ENCODE measurements at regions not wholly inside any gene's neighbourhood (a gene's known extent, or its start where the extent isn't known, plus 50 kb on each side); places are given as distances from the start of the nearest gene placed in this dataset.

DNA sequence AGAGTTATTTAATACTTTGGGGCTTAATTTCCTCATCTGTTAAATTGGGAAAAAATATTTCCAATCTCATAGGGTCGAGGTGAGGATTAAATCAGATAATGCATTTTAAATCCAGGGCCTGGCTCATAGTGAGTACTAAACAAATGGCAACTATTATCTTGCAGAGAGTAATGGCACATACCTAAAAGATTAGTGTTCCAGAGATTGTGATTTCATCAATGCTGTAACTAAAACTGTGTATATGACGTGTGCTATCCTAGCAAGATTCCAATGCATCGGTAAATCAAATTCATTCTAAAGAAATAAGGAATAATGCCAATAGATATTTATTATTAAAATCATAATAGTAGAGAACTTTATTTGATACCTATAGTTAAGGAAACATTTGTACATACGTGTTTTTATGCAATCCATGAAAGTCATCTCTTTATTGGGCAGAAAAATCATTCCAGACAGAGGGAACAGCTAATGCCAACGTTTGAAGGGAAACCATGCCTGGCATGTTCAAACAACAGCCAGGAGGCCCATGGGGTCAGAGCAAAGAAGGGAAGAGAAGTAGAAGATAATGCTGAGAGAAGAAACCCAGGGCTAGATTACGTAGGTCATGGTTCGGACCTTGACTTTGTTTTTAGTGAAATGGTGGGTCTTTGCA, 174.8 kb upstream of the AGR3 start:
- ChIA-PET CTCF (interaction anchor here (1.7 kb wide), 1 partner anchor 47 kb away, joined by 7 read pairs; no protein-coding TSS in a partner anchor), POLR2A (no interaction called here)
- DNase-seq (ENCODE audit: extremely low spot score), result no peak
- no peak for TF ChIP-seq CTCF (IDR thresholded peaks at IDR 0.05; ENCODE audit: control extremely low read depth, extremely low read depth, low read depth, missing control alignments)

DNA sequence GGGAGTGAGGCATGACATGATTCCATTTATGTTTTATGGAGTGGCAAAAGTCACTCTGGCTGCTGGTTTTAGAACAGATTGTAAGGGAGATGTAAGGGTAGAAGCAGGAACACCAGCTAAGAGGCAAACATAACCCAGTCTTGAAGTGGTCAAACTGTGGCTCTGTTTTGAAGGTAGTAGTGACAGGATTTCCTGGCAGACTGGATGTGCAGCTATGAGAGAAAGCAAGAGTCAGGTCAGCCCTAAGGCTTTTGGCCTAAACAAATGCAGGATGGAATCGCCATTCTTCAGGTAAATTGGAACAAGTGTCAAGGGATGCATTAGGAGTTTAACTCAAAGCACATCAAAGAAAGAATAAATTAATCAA, 175.3 kb upstream of the AGR3 start:
- ChIA-PET CTCF (interaction anchor here (1.6 to 1.7 kb wide), 2 partner anchors 48 to 74 kb away, joined by 4 to 7 read pairs; no protein-coding TSS in a partner anchor), POLR2A (no interaction called here)
- no peak for TF ChIP-seq CTCF (IDR thresholded peaks at IDR 0.05; ENCODE audit: control extremely low read depth, extremely low read depth, low read depth, missing control alignments)
- no peak for DNase-seq (ENCODE audit: extremely low spot score)

DNA sequence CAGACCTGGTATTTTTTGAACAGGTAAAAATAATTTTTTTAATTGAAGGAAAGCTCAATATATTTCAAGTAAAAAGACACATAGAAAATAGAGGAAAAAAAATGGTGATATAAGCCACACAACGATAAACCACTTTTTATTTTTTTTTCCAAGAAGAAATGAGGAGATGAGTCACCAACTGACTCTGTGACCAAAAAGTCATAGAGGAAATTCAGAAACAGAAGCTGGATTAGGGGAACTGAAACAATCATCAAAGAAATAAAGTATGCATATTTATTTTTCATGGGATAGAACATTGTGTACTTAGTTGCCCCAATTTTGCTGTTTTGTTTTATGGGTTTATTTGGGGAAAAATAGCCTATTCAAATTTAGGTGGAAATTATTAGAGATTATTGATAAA, 176.8 kb upstream of the AGR3 start:
- ChIA-PET CTCF (interaction anchor here (1.0 to 1.7 kb wide), 3 partner anchors 13 to 76 kb away, joined by 3 to 7 read pairs (median 4); no protein-coding TSS in a partner anchor), POLR2A (no interaction called here)
- DNase-seq (ENCODE audit: extremely low spot score), result no peak
- no peak for TF ChIP-seq CTCF (IDR thresholded peaks at IDR 0.05; ENCODE audit: control extremely low read depth, extremely low read depth, low read depth, missing control alignments)

DNA sequence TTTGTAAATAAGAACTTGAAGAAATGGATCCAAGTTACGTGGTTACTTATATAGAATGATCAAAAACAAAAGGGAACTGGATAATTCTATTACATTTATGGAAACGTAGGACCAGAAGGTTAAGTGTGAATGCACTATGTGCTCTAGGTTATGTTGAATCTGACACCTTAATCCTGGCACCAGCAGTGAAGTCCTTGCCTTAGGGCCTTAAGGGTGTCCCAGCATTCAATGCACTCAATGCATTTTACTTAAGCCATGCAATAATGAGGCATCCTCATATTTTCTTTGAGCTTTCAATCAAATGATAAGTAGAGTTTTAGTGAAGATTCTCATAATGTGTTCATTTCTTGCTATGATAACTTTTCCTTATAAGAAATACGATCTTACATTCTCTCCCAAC, 178.3 kb upstream of the AGR3 start:
- DNase-seq (ENCODE audit: extremely low spot score), result no peak
- CTCF ChIA-PET, result no interaction called here
- TF ChIP-seq CTCF (IDR thresholded peaks at IDR 0.05; ENCODE audit: control extremely low read depth, extremely low read depth, low read depth, missing control alignments), result no peak
- POLR2A ChIA-PET, result no interaction called here

DNA sequence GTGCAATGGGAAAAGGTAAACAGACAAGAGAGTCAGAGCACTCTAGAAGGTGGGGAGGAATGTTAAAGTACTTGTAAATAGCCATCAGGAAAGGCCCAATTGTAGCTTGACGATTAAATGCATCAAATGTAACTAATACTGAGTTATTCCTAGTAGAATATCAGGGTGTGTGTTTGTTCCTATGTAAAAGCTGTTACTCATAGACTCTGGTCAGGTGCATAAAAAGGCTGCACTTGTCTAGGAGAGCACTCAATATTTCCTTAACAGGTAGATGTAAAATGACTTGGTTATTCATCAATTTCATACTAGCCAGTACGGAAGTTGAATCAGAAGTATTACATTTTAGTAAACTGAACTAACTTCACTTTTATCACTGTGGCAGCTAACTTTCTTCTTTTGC, 179.7 kb upstream of the AGR3 start:
- no peak for TF ChIP-seq CTCF (IDR thresholded peaks at IDR 0.05; ENCODE audit: control extremely low read depth, extremely low read depth, low read depth, missing control alignments)
- CTCF ChIA-PET, result interaction anchor here (1.2 to 2.1 kb wide), 4 partner anchors 17 to 86 kb away, joined by 3 to 6 read pairs (median 4); no protein-coding TSS in a partner anchor
- POLR2A ChIA-PET, result interaction anchor here (0.6 kb wide), 1 partner anchor 129 kb away, joined by 3 read pairs; no protein-coding TSS in a partner anchor
- DNase-seq (ENCODE audit: extremely low spot score), result no peak

DNA sequence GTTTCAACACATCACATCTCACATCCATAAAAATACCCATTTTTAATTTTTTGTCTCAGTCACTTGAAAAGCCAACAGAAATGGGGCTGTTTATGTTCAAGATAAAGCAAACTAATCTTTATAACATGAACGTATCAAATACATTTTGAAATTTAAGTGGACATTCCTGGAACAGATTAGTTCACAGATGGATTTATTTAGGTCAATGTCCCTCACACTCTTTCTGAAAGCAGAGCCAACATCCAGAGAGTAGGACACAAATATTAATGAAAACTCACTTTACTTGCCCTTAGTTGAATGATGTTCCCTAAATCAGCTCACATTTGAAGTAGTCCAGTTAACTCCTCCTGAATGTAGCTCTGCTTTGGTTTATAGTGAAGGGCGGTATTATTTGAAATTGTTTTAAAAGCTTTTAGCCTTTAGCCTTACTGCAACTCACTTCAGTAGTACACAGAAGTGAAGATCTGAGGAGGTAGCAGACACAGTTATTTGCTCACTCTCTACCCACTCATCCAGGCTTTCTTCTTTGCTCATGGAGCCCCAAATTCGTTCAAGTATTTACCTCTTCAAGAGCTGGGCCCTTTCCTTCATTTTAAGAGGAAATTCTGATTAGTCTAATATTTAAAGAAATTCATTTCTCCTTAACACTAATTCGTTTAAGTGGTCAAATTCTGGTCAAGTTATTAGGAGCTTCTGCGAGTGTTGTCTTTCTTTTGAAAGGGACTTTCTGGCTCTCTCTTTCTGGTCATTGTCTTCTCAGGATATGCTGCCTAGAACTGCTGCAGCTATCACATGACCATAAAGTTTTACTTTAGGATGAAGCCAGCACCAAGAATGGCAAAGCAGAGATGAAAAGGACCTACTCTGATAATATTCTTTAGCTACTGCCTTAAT, 180.6 kb upstream of the AGR3 start:
- POLR2A ChIA-PET, result no interaction called here
- CTCF ChIA-PET, result interaction anchor here (0.6 to 2.2 kb wide), 25 partner anchors 9 to 247 kb away, joined by 3 to 11 read pairs (median 4); no protein-coding TSS in a partner anchor
- DNase-seq (ENCODE audit: extremely low spot score), result no peak
- no peak for TF ChIP-seq CTCF (IDR thresholded peaks at IDR 0.05; ENCODE audit: control extremely low read depth, extremely low read depth, low read depth, missing control alignments)
